Ovary (tissue), 3 donors: ENCODE measurements at regions not wholly inside any gene's neighbourhood (a gene's known extent, or its start where the extent isn't known, plus 50 kb on each side); places are given as distances from the start of the nearest gene placed in this dataset.

Source experiments
- CTCF ChIP-seq, 3 donors: fragments of 450-650 bp in 2 of 3; fragments of 200-600 bp in 1 of 3; IDR thresholded peaks; one replicate each; pipeline versions ENCODE4 v1.5.1 to v1.8.0; 2016 to 2022; ENCODE audit warnings: antibody characterized with exemption in 3 of 3, mild to moderate bottlenecking in 1 of 3
- POLR2A ChIP-seq: fragments of 450-650 bp; IDR thresholded peaks from one replicate; pipeline ENCODE4 v1.6.1; 2017; ENCODE audit warnings: antibody characterized with exemption, mild to moderate bottlenecking, moderate library complexity
- donor health status: DM: no; HTN: no; CAD: no.

GRCh38 chr21:26743524-26743923 is 101.7 kb downstream of the ADAMTS1 start:
- TF ChIP-seq CTCF (IDR thresholded peaks at IDR 0.05) (no peak), POLR2A (no peak)
